Colonic mucosa (tissue), 4 donors: ENCODE measurements at regions not wholly inside any gene's neighbourhood (a gene's known extent, or its start where the extent isn't known, plus 50 kb on each side); places are given as distances from the start of the nearest gene placed in this dataset.
"Not testable (repeated sequence)": the region's sequence is repeated elsewhere in the genome, so short reads cannot be mapped to it uniquely, and the experiment has no call there.

Experiments used
- DNase-seq: peaks from one replicate; pipeline ENCODE4 v3.0.0-alpha.2; 2020
- H3K27ac ChIP-seq: fragments of 200-600 bp; one replicate; pipeline ENCODE4 v1.8.0; 2021
- H3K27me3 ChIP-seq: fragments of 200-600 bp; one replicate; pipeline ENCODE4 v1.8.0; 2021
- H3K36me3 ChIP-seq: fragments of 200-600 bp; one replicate; pipeline ENCODE4 v1.8.0; 2021
- H3K4me1 ChIP-seq: fragments of 200-600 bp; one replicate; pipeline ENCODE4 v1.8.0; 2021; ENCODE audit warnings: mild to moderate bottlenecking
- H3K4me3 ChIP-seq: fragments of 200-600 bp; one replicate; pipeline ENCODE4 v1.8.0; 2021
- H3K9ac ChIP-seq, 2 donors: one replicate each; pipeline ENCODE4 v1.7.0; 2013; ENCODE audit warnings: control low read depth in 2 of 2, low read depth in 2 of 2, low read length in 2 of 2
- H3K9me3 ChIP-seq: fragments of 200-600 bp; one replicate; pipeline ENCODE4 v1.8.0; 2021
- intact Hi-C: fragments of 100-400 bp; cut with DNase I; formaldehyde crosslinking; loops from one replicate; pipeline ENCODE4 v1.14.1; 2022
- donor health status: healthy.
- donor health status: DM: no; HTN: no; CAD: no.
- donor health status: DM: no; HTN: no; CAD: no.

DNA sequence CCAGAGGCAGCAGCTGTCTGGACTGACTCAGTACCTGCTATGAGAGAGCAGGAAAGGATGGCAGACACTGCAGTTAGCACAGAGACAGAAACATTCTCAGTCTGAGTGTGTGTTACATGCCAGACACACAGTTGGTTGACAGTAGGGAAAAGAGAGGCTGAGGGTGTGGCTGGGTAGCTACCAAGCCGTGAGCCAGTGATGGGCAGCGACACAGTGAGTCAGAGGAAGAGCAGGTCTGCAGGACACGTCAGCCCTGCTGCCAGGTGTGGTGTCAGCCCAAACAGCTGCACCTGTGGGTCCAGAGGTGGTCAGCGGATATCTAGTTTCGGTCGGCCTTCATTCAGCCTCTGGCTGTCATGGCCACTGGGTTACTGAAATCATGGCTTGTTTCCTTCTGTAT lies 124.4 kb upstream of the SPATA31A3 start:
- DNase-seq, H3K4me3 ChIP-seq, H3K27ac ChIP-seq, intact Hi-C loops, H3K9me3 ChIP-seq, H3K9ac ChIP-seq, H3K27me3 ChIP-seq, H3K36me3 ChIP-seq, H3K4me1 ChIP-seq: not testable (repeated sequence)

GRCh38 chr9:67112148-67112547 lies 119.8 kb upstream of the SPATA31A3 start:
- H3K4me3 ChIP-seq, H3K27ac ChIP-seq, H3K9me3 ChIP-seq, DNase-seq, H3K4me1 ChIP-seq, H3K27me3 ChIP-seq, intact Hi-C loops, H3K36me3 ChIP-seq, H3K9ac ChIP-seq: not testable (repeated sequence)

- intact Hi-C loops, H3K36me3 ChIP-seq, H3K9ac ChIP-seq, H3K9me3 ChIP-seq, H3K27me3 ChIP-seq, H3K4me1 ChIP-seq, H3K4me3 ChIP-seq, H3K27ac ChIP-seq, DNase-seq: not testable (repeated sequence)
These were observed 119.4 kb upstream of the SPATA31A3 start for GRCh38 chr9:67111733-67112132.

GRCh38 chr9:67109859-67110258 lies 117.5 kb upstream of the SPATA31A3 start:
- H3K4me3 ChIP-seq, H3K4me1 ChIP-seq, H3K9ac ChIP-seq, H3K27me3 ChIP-seq, intact Hi-C loops, H3K9me3 ChIP-seq, H3K36me3 ChIP-seq, DNase-seq, H3K27ac ChIP-seq: not testable (repeated sequence)

DNA sequence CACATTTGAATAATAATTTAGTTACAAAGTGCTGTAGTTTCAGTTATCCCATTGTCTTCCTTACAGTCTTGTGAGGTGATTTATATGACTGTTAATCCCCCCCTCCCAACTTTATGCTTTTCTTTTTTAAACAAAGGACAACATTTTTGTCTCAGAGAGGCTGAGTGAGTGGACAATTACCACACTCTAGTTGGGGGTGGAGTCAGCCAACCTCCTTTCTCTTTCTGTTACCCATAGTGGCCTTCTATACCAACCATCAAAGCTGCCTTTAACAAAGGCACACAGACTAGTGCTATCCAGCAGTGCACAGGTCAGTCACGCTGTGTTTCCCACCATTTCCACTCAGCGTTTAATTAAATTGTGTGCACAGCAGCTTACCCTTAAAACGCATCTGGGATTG lies 114.3 kb upstream of the SPATA31A3 start:
- H3K9ac ChIP-seq, H3K36me3 ChIP-seq, DNase-seq, intact Hi-C loops, H3K27me3 ChIP-seq, H3K27ac ChIP-seq, H3K9me3 ChIP-seq, H3K4me1 ChIP-seq, H3K4me3 ChIP-seq: not testable (repeated sequence)

GRCh38 chr9:67102506-67103276 lies 110.3 kb upstream of the SPATA31A3 start:
- DNase-seq, H3K4me1 ChIP-seq, H3K9ac ChIP-seq, H3K27me3 ChIP-seq, H3K9me3 ChIP-seq, H3K4me3 ChIP-seq, H3K36me3 ChIP-seq, H3K27ac ChIP-seq, intact Hi-C loops: not testable (repeated sequence)

DNA sequence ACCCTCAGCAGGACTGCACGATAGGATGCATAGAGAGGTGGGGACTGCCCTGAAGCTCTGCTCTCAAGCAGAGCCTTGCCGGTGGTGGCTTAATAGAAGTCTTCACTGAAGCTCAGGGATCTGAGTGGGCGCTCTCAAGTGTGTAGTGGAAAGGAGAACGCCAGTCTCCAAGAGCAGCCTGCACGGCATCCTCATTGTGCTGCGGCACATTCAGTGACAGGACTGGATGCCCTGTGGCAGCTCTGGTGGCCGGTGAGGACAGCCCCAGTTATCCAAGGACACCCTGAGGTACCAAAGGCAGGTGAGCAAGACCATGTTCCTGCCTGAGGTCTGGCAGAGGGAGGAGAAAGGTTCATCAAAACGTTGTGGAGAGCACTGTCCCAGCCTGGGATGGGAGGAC lies 98.8 kb upstream of the SPATA31A3 start:
- H3K27ac ChIP-seq, H3K9ac ChIP-seq, H3K4me1 ChIP-seq, intact Hi-C loops, H3K27me3 ChIP-seq, H3K9me3 ChIP-seq, DNase-seq, H3K4me3 ChIP-seq, H3K36me3 ChIP-seq: not testable (repeated sequence)

- H3K4me3 ChIP-seq, H3K27me3 ChIP-seq, H3K4me1 ChIP-seq, H3K9me3 ChIP-seq, intact Hi-C loops, DNase-seq, H3K36me3 ChIP-seq, H3K9ac ChIP-seq, H3K27ac ChIP-seq: not testable (repeated sequence)
These were observed 94.5 kb upstream of the SPATA31A3 start for GRCh38 chr9:67086862-67087261.

DNA sequence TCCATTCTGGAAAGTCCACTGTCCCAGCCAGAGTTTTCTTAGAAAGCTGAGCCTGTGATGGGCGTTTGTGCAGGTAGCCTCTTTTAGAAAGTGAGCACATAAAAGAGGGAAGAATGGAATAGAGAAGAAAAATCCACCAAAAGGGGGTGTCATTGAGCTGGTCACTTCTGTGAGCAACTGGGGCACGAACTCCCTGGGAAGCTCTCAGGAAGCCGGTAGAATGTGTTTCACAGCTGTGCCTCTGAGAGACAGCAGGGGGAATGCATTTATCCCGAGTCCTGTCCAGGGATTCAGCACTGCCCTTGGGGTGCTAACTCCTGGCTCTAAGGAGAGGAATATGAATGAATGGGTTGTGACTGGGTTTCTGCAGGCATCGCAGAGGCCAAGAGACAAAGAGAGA lies 73.8 kb upstream of the SPATA31A3 start:
- H3K36me3 ChIP-seq, DNase-seq, H3K27ac ChIP-seq, intact Hi-C loops, H3K4me3 ChIP-seq, H3K27me3 ChIP-seq, H3K9me3 ChIP-seq, H3K9ac ChIP-seq, H3K4me1 ChIP-seq: not testable (repeated sequence)

DNA sequence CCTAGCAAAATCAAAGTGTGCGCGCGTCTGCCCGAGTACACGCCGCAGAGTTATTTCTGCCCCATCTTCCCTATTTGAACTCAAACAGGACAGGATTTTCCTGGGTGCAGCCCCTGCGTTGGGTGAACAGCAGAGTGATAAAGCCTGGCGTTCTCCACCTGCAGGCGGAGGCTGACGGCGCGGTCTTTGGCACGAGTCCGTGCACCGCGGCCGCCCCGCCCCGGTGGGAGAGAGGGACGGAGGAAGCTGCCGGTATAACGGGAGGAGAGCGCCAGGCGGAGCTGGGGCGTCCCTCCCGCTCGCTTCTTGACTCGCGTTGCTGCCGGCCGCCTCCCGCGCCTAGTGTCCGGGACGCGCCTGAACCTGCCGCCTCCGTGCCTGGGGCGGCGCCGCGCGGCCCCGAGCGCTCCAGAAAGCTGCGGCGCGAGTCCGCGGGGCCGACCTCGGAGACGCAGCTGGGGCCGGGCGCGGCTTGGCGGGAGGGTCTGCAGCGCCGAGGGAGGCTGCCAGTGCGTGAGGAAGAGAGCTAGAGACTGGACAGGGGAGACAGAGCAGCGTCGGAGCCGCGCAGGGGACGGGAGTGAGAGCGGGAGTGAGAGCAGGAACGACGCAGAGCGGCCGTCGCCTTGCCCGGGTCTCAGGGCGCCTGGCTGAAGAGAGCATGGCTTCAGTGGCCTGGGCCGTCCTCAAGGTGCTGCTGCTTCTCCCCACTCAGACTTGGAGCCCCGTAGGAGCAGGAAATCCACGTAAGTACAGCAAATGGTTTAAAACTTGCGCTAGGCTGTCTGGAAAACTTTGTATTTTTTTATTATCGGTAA lies 66.8 kb upstream of the SPATA31A3 start:
- H3K27ac ChIP-seq = not testable (repeated sequence)

More for the DNA sequence above, 66.8 kb upstream of the SPATA31A3 start:
- intact Hi-C loops, H3K9me3 ChIP-seq, H3K36me3 ChIP-seq, H3K27me3 ChIP-seq, H3K4me1 ChIP-seq, H3K9ac ChIP-seq, H3K4me3 ChIP-seq: not testable (repeated sequence)
- peak; percentile 33 for DNase-seq
